ENCODE measurements at regions not wholly inside any gene's neighbourhood (a gene's known extent, or its start where the extent isn't known, plus 50 kb on each side); places are given as distances from the start of the nearest gene placed in this dataset.
"Not testable (repeated sequence)": the region's sequence is repeated elsewhere in the genome, so short reads cannot be mapped to it uniquely, and the experiment has no call there.

DNA sequence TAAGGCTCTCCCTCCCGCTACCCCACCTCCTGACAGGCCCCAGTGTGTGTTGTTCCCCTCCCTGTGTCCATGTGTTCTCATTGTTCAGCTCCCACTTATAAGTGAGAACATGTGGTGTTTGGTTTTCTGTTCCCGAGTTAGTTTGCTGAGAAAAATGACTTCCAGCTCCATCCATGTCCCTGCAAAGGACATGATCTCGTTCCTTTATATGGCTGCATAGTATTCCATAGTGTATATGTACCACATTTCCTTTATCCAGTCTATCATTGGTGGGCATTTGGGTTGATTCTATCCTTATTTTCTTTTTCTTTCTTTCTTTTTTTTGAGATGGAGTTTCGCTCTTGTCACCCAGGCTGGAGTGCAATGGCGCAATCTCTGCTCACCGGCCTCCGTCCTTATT is 57.8 kb upstream of the RASSF3 start:
- H3K4me3 Mint-ChIP-seq; H3K79me2 ChIP-seq (replicated peaks; ENCODE audit: insufficient read depth); H3K9me2 ChIP-seq (ENCODE audit: insufficient read depth); H3K27ac ChIP-seq (ENCODE audit: low read depth); ATAC-seq; H3K27me3 Mint-ChIP-seq (ENCODE audit: insufficient read depth, low read depth, poor library complexity); H3K4me2 ChIP-seq; H3K4me1 ChIP-seq (ENCODE audit: insufficient read depth); H3K36me3 Mint-ChIP-seq (ENCODE audit: low read depth); H4K20me1 ChIP-seq (replicated peaks; ENCODE audit: insufficient read depth); H3K4me1 Mint-ChIP-seq; H3K9me3 Mint-ChIP-seq; H2AFZ ChIP-seq; DNase-seq (ENCODE audit: low spot score); H3K27me3 ChIP-seq (ENCODE audit: insufficient read depth); H3F3A ChIP-seq (replicated peaks; ENCODE audit: low read depth); H3K27ac Mint-ChIP-seq; H3K4me3 ChIP-seq; H3K36me3 ChIP-seq (ENCODE audit: insufficient read depth): not testable (repeated sequence)

- DNase-seq (ENCODE audit: low spot score); H3K27ac Mint-ChIP-seq; H3K27me3 ChIP-seq (ENCODE audit: insufficient read depth); H3K27me3 Mint-ChIP-seq (ENCODE audit: insufficient read depth, low read depth, poor library complexity); H2AFZ ChIP-seq; H3K4me3 ChIP-seq; H3K4me3 Mint-ChIP-seq; H3K4me1 Mint-ChIP-seq; H3K36me3 Mint-ChIP-seq (ENCODE audit: low read depth); H3K27ac ChIP-seq (ENCODE audit: low read depth); H4K20me1 ChIP-seq (replicated peaks; ENCODE audit: insufficient read depth); H3K4me2 ChIP-seq; H3K79me2 ChIP-seq (replicated peaks; ENCODE audit: insufficient read depth); H3K36me3 ChIP-seq (ENCODE audit: insufficient read depth); H3K9me3 Mint-ChIP-seq; H3F3A ChIP-seq (replicated peaks; ENCODE audit: low read depth); H3K9me2 ChIP-seq (ENCODE audit: insufficient read depth); ATAC-seq; H3K4me1 ChIP-seq (ENCODE audit: insufficient read depth): not testable (repeated sequence)
These were observed 56.6 kb upstream of the RASSF3 start for GRCh38 chr12:64553689-64554088.

GRCh38 chr12:64556231-64556630 is 54.1 kb upstream of the RASSF3 start:
- H3K4me1 ChIP-seq (ENCODE audit: insufficient read depth), result peaks cover 9% of the 10 kb centered on the region
- H3K4me2 ChIP-seq, result no peak overlapping the region
- H3K79me2 ChIP-seq (replicated peaks; ENCODE audit: insufficient read depth), result no peaks in the 10 kb centered on the region
- H3K4me3 Mint-ChIP-seq, result no peak overlapping the region
- no peaks in the 10 kb centered on the region for H3K27me3 ChIP-seq (ENCODE audit: insufficient read depth)
- no peaks in the 10 kb centered on the region for H3K9me3 Mint-ChIP-seq
- H3K36me3 ChIP-seq (ENCODE audit: insufficient read depth), result no peaks in the 10 kb centered on the region
- H3K4me3 ChIP-seq, result no peak overlapping the region
- TF ChIP-seq STAT1 (IDR thresholded peaks at IDR 0.05; ENCODE audit: unreplicated experiment) (no peak), EZH2 (IDR thresholded peaks at IDR 0.05; ENCODE audit: low read depth, unreplicated experiment) (no peak), JUNB (IDR thresholded peaks at IDR 0.05; ENCODE audit: unreplicated experiment) (no peak), EZH2phosphoT487 (IDR thresholded peaks at IDR 0.05; ENCODE audit: unreplicated experiment) (no peak), POLR2AphosphoS5 (IDR thresholded peaks at IDR 0.05; ENCODE audit: low read depth) (no peak), ZNF114 (CRISPR knock-in tag; IDR thresholded peaks at IDR 0.05) (no peak)
- TF ChIP-seq, protein P1, sequence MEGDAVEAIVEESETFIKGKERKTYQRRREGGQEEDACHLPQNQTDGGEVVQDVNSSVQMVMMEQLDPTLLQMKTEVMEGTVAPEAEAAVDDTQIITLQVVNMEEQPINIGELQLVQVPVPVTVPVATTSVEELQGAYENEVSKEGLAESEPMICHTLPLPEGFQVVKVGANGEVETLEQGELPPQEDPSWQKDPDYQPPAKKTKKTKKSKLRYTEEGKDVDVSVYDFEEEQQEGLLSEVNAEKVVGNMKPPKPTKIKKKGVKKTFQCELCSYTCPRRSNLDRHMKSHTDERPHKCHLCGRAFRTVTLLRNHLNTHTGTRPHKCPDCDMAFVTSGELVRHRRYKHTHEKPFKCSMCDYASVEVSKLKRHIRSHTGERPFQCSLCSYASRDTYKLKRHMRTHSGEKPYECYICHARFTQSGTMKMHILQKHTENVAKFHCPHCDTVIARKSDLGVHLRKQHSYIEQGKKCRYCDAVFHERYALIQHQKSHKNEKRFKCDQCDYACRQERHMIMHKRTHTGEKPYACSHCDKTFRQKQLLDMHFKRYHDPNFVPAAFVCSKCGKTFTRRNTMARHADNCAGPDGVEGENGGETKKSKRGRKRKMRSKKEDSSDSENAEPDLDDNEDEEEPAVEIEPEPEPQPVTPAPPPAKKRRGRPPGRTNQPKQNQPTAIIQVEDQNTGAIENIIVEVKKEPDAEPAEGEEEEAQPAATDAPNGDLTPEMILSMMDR (conservative IDR thresholded peaks at IDR 0.05; ENCODE audit: low read depth in 2 of 2), result no peak
- H4K20me1 ChIP-seq (replicated peaks; ENCODE audit: insufficient read depth), result no peaks in the 10 kb centered on the region
- peaks cover 2% of the 10 kb centered on the region for H3K27me3 Mint-ChIP-seq (ENCODE audit: insufficient read depth, low read depth, poor library complexity)
- no peak overlapping the region for H2AFZ ChIP-seq
- H3F3A ChIP-seq (replicated peaks; ENCODE audit: low read depth), result no peaks in the 10 kb centered on the region
- no peak overlapping the region for H3K27ac ChIP-seq (ENCODE audit: low read depth)
- ATAC-seq (no peak), DNase-seq (ENCODE audit: low spot score) (peak; percentile 36)
- H3K36me3 Mint-ChIP-seq (ENCODE audit: low read depth), result no peaks in the 10 kb centered on the region; the same call in 2 of the 3 replicates
- H3K27ac Mint-ChIP-seq, result no peak overlapping the region
- H3K4me1 Mint-ChIP-seq, result peaks cover 10% of the 10 kb centered on the region
- no peaks in the 10 kb centered on the region for H3K9me2 ChIP-seq (ENCODE audit: insufficient read depth)

Data from GM23338 (cell line).